OCI-LY1 (cell line): ENCODE measurements at regions not wholly inside any gene's neighbourhood (a gene's known extent, or its start where the extent isn't known, plus 50 kb on each side); places are given as distances from the start of the nearest gene placed in this dataset.

Experiments
- H2AFZ ChIP-seq: fragments of 200-600 bp; sonication (generic), shearing (Covaris generic); 2 replicates; pipeline ENCODE4 v1.6.0; 2014; ENCODE audit warnings: antibody characterized with exemption, mild to moderate bottlenecking, low read length
- H3F3A ChIP-seq: fragments of 200-600 bp; sonication (generic), shearing (Covaris generic); 2 replicates; pipeline ENCODE4 v1.6.0; 2014; ENCODE audit warnings: mild to moderate bottlenecking, antibody characterized with exemption, low read length, moderate library complexity; ENCODE audit not compliant: insufficient read depth
- H3K27ac ChIP-seq: fragments of 200-600 bp; sonication (generic); 2 replicates; pipeline ENCODE4 v1.5.1; 2014; ENCODE audit warnings: low read length, mixed run types, mild to moderate bottlenecking, low read depth; ENCODE audit not compliant: poor library complexity, severe bottlenecking
- H3K27me3 ChIP-seq: fragments of 200-600 bp; sonication (generic); 2 replicates; pipeline ENCODE4 v1.6.0; 2014; ENCODE audit warnings: antibody characterized with exemption, mild to moderate bottlenecking, low read length, moderate library complexity; ENCODE audit not compliant: insufficient read depth
- H3K36me3 ChIP-seq: fragments of 200-600 bp; sonication (generic); 2 replicates; pipeline ENCODE4 v1.6.1; 2014; ENCODE audit warnings: mild to moderate bottlenecking, antibody characterized with exemption, low read length, moderate library complexity, mixed read lengths; ENCODE audit not compliant: insufficient read depth
- H3K4me1 ChIP-seq: fragments of 200-600 bp; sonication (generic); 2 replicates; pipeline ENCODE4 v1.5.1; 2014; ENCODE audit warnings: mild to moderate bottlenecking, low read length, moderate library complexity; ENCODE audit not compliant: insufficient read depth, severe bottlenecking
- H3K4me2 ChIP-seq: fragments of 200-600 bp; sonication (generic), shearing (Covaris generic); 2 replicates; pipeline ENCODE4 v1.6.1; 2014; ENCODE audit warnings: low read length
- H3K4me3 ChIP-seq: fragments of 200-600 bp; sonication (generic); 2 replicates; pipeline ENCODE4 v1.5.1; 2014; ENCODE audit warnings: low read length, low read depth, mild to moderate bottlenecking, mixed read lengths; ENCODE audit not compliant: poor library complexity, severe bottlenecking
- H3K79me2 ChIP-seq: fragments of 200-600 bp; shearing (Covaris generic); 2 replicates; pipeline ENCODE4 v1.6.1; 2016; ENCODE audit warnings: mixed run types, low read length, mixed read lengths; ENCODE audit not compliant: insufficient read depth
- H3K9ac ChIP-seq: fragments of 200-600 bp; sonication (generic), shearing (Covaris generic); 2 replicates; pipeline ENCODE4 v1.6.1; 2014; ENCODE audit warnings: mild to moderate bottlenecking, low read length, mixed read lengths
- H3K9me2 ChIP-seq: fragments of 200-600 bp; sonication (generic), shearing (Covaris generic); 2 replicates; pipeline ENCODE4 v1.6.1; 2014; ENCODE audit warnings: low read depth, mild to moderate bottlenecking, low read length, mixed read lengths
- H3K9me3 ChIP-seq: fragments of 200-600 bp; shearing (Covaris generic); 2 replicates; pipeline ENCODE4 v1.6.1; 2014; ENCODE audit warnings: low read length, mixed read lengths
- H4K20me1 ChIP-seq: fragments of 200-600 bp; sonication (generic), shearing (Covaris generic); 2 replicates; pipeline ENCODE4 v1.6.0; 2016; ENCODE audit warnings: mild to moderate bottlenecking, low read length; ENCODE audit not compliant: insufficient read depth
- EZH2 ChIP-seq: fragments of 200-600 bp; sonication (generic), shearing (Covaris generic); IDR thresholded peaks from 2 replicates; pipeline ENCODE4 v1.8.0; 2017; ENCODE audit warnings: borderline replicate concordance, mixed run types, mild to moderate bottlenecking, antibody characterized with exemption, low read length, moderate library complexity, mixed read lengths
- TF ChIP-seq, protein P1 (sequence below): fragments of 200-600 bp; sonication (generic), shearing (Covaris generic); IDR thresholded peaks from 2 replicates; pipeline ENCODE4 v1.5.1; 2017; ENCODE audit warnings: mild to moderate bottlenecking, antibody characterized with exemption, low read length, moderate library complexity, mixed read lengths

DNA sequence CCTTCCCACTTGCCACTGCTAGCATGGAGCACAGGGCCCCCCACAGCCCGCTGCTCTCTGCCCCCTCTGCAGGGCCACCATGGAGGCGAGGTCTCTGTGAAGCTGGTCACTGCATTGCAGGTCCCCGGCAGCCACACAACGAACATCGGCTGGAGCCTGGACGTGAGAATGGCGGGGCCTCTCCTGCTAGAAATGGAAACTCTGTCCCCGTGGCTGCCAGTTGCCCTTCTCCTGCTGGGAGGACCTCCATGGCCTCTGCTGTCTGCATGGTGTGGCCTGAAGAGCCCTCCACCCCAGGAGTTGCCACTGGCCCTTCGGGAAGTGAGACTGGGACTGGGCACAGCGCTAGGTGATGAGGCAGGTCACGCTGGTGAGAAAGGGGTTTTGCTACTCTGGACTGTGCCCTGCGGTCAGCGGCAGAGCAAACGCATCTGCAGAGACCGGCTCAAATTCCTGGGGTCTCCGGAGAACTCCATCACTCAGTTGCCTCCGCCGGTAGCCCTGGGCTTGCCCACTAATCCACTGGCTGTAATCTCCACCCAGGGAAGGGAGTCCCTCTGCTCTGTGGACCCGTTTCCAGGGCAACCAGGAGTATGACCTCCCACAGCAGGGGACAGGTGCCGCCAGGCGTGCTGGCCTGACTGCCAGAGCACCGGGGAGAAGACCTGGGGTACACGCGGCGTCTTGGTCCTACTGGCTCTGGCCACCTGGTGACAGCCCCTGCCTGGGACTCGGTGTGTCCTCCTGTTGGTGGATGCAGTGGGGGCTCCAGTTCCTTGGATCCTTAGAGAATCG, 806.3 kb downstream of the BRD1 start:
- Histone ChIP-seq H3F3A (no peaks in the 10 kb centered on the region), H3K9me2 (no peaks in the 10 kb centered on the region), H3K4me2 (no peak overlapping the region), H3K36me3 (no peaks in the 10 kb centered on the region), H3K9ac (no peak overlapping the region), H3K4me1 (no peaks in the 10 kb centered on the region), H4K20me1 (no peaks in the 10 kb centered on the region), H2AFZ (no peak overlapping the region), H3K4me3 (no peak overlapping the region), H3K27me3 (peaks cover 5% of the 10 kb centered on the region), H3K27ac (no peak overlapping the region), H3K9me3 (no peaks in the 10 kb centered on the region), H3K79me2 (no peaks in the 10 kb centered on the region)
- TF ChIP-seq, protein P1, sequence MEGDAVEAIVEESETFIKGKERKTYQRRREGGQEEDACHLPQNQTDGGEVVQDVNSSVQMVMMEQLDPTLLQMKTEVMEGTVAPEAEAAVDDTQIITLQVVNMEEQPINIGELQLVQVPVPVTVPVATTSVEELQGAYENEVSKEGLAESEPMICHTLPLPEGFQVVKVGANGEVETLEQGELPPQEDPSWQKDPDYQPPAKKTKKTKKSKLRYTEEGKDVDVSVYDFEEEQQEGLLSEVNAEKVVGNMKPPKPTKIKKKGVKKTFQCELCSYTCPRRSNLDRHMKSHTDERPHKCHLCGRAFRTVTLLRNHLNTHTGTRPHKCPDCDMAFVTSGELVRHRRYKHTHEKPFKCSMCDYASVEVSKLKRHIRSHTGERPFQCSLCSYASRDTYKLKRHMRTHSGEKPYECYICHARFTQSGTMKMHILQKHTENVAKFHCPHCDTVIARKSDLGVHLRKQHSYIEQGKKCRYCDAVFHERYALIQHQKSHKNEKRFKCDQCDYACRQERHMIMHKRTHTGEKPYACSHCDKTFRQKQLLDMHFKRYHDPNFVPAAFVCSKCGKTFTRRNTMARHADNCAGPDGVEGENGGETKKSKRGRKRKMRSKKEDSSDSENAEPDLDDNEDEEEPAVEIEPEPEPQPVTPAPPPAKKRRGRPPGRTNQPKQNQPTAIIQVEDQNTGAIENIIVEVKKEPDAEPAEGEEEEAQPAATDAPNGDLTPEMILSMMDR = no peak
- TF ChIP-seq EZH2 = no peak

DNA sequence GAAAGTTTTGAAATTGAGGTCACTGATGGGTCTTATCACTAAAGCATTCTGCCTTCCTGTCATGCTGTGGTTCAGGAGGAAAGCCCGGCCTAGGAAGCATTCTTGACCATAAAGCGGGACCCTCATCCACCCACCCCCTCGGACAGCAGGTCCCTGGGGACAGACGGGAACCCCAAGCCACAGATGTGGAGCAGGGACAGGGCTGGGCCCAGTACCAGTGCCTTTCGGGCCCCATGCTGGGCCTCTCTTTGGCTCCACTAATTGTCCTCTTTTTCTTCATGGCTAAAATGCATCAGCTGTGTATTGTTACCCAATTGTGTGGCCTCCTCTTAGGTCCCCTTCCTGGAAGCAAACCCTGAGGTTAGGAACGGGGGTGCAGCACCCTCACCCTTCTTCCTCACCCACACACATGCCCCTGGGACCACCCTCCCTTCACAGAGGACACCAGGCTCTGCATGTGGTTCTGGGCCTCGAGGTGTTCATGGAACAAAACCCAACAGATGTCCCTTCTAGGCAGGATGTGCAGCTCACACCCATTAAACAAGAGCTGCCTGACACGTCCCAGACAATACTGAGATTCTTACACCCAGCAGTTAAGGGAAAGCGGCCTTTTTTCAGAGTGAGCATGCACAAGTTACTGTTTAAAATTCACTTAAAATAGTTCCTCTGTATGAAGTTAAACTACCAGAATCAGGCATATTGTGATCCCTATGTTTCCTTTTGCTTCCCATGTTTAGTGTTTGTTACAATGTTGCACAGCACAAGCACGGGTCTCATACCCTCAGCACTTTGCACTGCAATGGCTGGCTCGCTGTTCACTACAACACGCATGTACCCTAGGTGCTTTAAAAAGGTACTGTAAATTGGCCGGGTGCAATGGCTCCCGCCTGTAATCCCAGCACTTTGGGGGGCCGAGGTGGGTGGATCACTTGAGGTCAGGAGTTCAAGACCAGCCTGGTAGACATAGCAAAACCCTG, 807.6 kb downstream of the BRD1 start:
- Histone ChIP-seq H3K27me3 (peaks cover 5% of the 10 kb centered on the region), H3K36me3 (no peaks in the 10 kb centered on the region), H3K9me3 (no peaks in the 10 kb centered on the region), H2AFZ (no peak overlapping the region), H3K9ac (no peak overlapping the region), H3K4me2 (no peak overlapping the region), H3K4me1 (no peaks in the 10 kb centered on the region), H4K20me1 (no peaks in the 10 kb centered on the region), H3K9me2 (no peaks in the 10 kb centered on the region), H3K4me3 (no peak overlapping the region), H3K79me2 (no peaks in the 10 kb centered on the region), H3F3A (no peaks in the 10 kb centered on the region), H3K27ac (no peak overlapping the region)
- TF ChIP-seq EZH2 = no peak
- TF ChIP-seq, protein P1 = no peak

DNA sequence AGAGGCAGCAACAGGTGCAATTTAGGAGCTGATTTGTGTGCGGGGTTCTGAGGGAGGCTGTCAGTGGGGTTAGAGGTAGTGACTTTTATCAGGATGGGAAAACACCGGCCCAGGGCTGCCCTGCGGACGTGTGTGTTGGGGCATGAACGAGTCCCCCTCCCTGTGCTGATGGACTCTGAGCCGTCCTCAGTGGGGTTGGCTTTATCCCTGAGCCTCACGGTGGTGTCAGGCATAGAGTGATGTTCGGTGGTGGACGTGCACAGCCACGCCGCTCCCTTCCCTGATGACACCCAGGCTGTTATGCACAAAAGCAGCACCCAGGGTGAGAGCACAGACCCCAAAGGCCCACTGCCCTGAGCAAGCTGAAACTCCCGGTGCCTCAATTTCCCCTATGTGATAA, 809.1 kb downstream of the BRD1 start:
- Histone ChIP-seq H3K4me2 (no peak overlapping the region), H3K27ac (no peak overlapping the region), H3K27me3 (peaks cover 10% of the 10 kb centered on the region), H3K36me3 (no peaks in the 10 kb centered on the region), H3K79me2 (no peaks in the 10 kb centered on the region), H3K9ac (no peak overlapping the region), H3K4me3 (no peak overlapping the region), H2AFZ (no peak overlapping the region), H3K9me2 (no peaks in the 10 kb centered on the region), H3K4me1 (no peaks in the 10 kb centered on the region), H4K20me1 (no peaks in the 10 kb centered on the region), H3F3A (no peaks in the 10 kb centered on the region), H3K9me3 (no peaks in the 10 kb centered on the region)
- TF ChIP-seq, protein P1 = no peak
- no peak for TF ChIP-seq EZH2
